DOHH2 (cell line): ENCODE measurements at regions not wholly inside any gene's neighbourhood (a gene's known extent, or its start where the extent isn't known, plus 50 kb on each side); places are given as distances from the start of the nearest gene placed in this dataset.

ENCODE experiments used
- H3F3A ChIP-seq: fragments of 200-600 bp; sonication (generic), shearing (Covaris generic); 2 replicates; pipeline ENCODE4 v1.6.0; 2016; ENCODE audit warnings: antibody characterized with exemption, mild to moderate bottlenecking; ENCODE audit not compliant: control insufficient read depth, insufficient read depth
- H3K27ac ChIP-seq: fragments of 200-600 bp; sonication (generic); 2 replicates; pipeline ENCODE4 v1.5.1; 2014; ENCODE audit warnings: low read depth, mild to moderate bottlenecking, low read length, moderate library complexity
- H3K27me3 ChIP-seq: fragments of 200-600 bp; sonication (generic); 2 replicates; pipeline ENCODE4 v1.6.1; 2014; ENCODE audit warnings: mild to moderate bottlenecking, low read length, mixed read lengths; ENCODE audit not compliant: control insufficient read depth
- H3K36me3 ChIP-seq: fragments of 200-600 bp; sonication (generic); 2 replicates; pipeline ENCODE4 v1.6.1; 2014; ENCODE audit warnings: mild to moderate bottlenecking, low read length, moderate library complexity, mixed read lengths; ENCODE audit not compliant: control insufficient read depth
- H3K4me1 ChIP-seq: fragments of 200-600 bp; sonication (generic); 2 replicates; pipeline ENCODE4 v1.6.1; 2014; ENCODE audit warnings: mild to moderate bottlenecking, low read length, mixed read lengths; ENCODE audit not compliant: control insufficient read depth
- H3K4me2 ChIP-seq: fragments of 200-600 bp; sonication (generic); 2 replicates; pipeline ENCODE4 v1.6.0; 2014; ENCODE audit warnings: mild to moderate bottlenecking, low read length, moderate library complexity
- H3K4me3 ChIP-seq: fragments of 200-600 bp; sonication (generic); 2 replicates; pipeline ENCODE4 v1.5.1; 2014; ENCODE audit warnings: mild to moderate bottlenecking, low read length, mixed read lengths
- H3K79me2 ChIP-seq: fragments of 200-600 bp; sonication (generic); 2 replicates; pipeline ENCODE4 v1.6.1; 2014; ENCODE audit warnings: mild to moderate bottlenecking, low read length, mixed read lengths; ENCODE audit not compliant: control insufficient read depth
- H3K9me2 ChIP-seq: fragments of 200-600 bp; sonication (generic); replicated peaks from 2 replicates; pipeline ENCODE4 v1.6.1; 2014; ENCODE audit warnings: mild to moderate bottlenecking, low read length, mixed read lengths; ENCODE audit not compliant: control insufficient read depth
- H3K9me3 ChIP-seq: fragments of 200-600 bp; sonication (generic); 2 replicates; pipeline ENCODE4 v1.6.1; 2014; ENCODE audit warnings: antibody characterized with exemption, low read length, mixed read lengths; ENCODE audit not compliant: control insufficient read depth, insufficient read depth
- H4K20me1 ChIP-seq: fragments of 200-600 bp; sonication (generic); 2 replicates; pipeline ENCODE4 v1.6.0; 2014; ENCODE audit warnings: low read depth, mild to moderate bottlenecking, antibody characterized with exemption, low read length, moderate library complexity; ENCODE audit not compliant: control insufficient read depth, insufficient read depth
- EZH2phosphoT487 ChIP-seq: fragments of 200-600 bp; sonication (generic); IDR thresholded peaks from 2 replicates; pipeline ENCODE4 v1.6.1; 2017; ENCODE audit warnings: borderline replicate concordance, mild to moderate bottlenecking, antibody characterized with exemption, low read length, moderate library complexity, mixed read lengths
- TF ChIP-seq, protein P1 (sequence below): fragments of 200-600 bp; sonication (generic); IDR thresholded peaks from one replicate; pipeline ENCODE4 v1.5.1; 2014; ENCODE audit warnings: antibody characterized with exemption, mild to moderate bottlenecking, low read depth, low read length; ENCODE audit not compliant: poor library complexity, severe bottlenecking

DNA sequence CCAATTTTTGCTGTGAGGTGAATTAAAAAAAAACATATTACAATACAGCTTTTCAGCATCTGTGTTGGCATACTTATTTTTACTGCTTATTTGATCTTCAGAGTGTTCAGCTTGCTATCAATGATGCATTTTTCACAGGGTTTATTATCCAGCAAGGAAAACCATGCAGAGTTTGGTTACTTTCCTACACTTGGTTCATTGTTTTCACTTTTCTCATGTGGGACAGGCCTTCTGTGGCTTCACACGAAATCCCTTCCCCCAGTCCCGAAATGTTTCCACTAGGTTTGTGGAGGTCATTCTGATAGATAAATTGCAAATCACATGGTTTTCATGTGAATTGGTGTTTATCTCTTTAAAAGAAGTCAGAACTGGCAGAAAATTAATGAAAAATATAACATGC is 205.8 kb downstream of the SPCS3 start:
- Histone ChIP-seq H3K9me2 (no peaks in the 10 kb centered on the region), H3K27me3 (no peaks in the 10 kb centered on the region; the same call in 1 of the 2 replicates), H3K4me2 (no peak overlapping the region), H3K4me1 (no peaks in the 10 kb centered on the region), H3K27ac (no peak overlapping the region), H3K36me3 (no peaks in the 10 kb centered on the region), H3K79me2 (no peaks in the 10 kb centered on the region), H4K20me1 (no peaks in the 10 kb centered on the region), H3K9me3 (no peaks in the 10 kb centered on the region), H3K4me3 (no peak overlapping the region), H3F3A (no peaks in the 10 kb centered on the region)
- TF ChIP-seq, protein P1, sequence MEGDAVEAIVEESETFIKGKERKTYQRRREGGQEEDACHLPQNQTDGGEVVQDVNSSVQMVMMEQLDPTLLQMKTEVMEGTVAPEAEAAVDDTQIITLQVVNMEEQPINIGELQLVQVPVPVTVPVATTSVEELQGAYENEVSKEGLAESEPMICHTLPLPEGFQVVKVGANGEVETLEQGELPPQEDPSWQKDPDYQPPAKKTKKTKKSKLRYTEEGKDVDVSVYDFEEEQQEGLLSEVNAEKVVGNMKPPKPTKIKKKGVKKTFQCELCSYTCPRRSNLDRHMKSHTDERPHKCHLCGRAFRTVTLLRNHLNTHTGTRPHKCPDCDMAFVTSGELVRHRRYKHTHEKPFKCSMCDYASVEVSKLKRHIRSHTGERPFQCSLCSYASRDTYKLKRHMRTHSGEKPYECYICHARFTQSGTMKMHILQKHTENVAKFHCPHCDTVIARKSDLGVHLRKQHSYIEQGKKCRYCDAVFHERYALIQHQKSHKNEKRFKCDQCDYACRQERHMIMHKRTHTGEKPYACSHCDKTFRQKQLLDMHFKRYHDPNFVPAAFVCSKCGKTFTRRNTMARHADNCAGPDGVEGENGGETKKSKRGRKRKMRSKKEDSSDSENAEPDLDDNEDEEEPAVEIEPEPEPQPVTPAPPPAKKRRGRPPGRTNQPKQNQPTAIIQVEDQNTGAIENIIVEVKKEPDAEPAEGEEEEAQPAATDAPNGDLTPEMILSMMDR = no peak
- no peak for TF ChIP-seq EZH2phosphoT487

- Histone ChIP-seq H4K20me1 (no peaks in the 10 kb centered on the region), H3K4me3 (no peak overlapping the region), H3K79me2 (no peaks in the 10 kb centered on the region), H3K27me3 (no peaks in the 10 kb centered on the region; the same call in 1 of the 2 replicates), H3F3A (no peaks in the 10 kb centered on the region), H3K9me3 (no peaks in the 10 kb centered on the region), H3K4me1 (no peaks in the 10 kb centered on the region), H3K9me2 (no peaks in the 10 kb centered on the region), H3K36me3 (no peaks in the 10 kb centered on the region), H3K27ac (no peak overlapping the region), H3K4me2 (no peak overlapping the region)
- TF ChIP-seq, protein P1 = no peak
Measured at GRCh38 chr4:176526704-176527103, 206.9 kb downstream of the SPCS3 start.

GRCh38 chr4:176529574-176529973 is 209.8 kb downstream of the SPCS3 start:
- Histone ChIP-seq H3K79me2 (no peaks in the 10 kb centered on the region), H3K27me3 (no peaks in the 10 kb centered on the region; the same call in 1 of the 2 replicates), H3K4me3 (no peak overlapping the region), H3F3A (no peaks in the 10 kb centered on the region), H3K4me2 (no peak overlapping the region), H3K36me3 (no peaks in the 10 kb centered on the region), H3K4me1 (no peaks in the 10 kb centered on the region), H3K9me2 (no peaks in the 10 kb centered on the region), H3K27ac (no peak overlapping the region), H3K9me3 (no peaks in the 10 kb centered on the region), H4K20me1 (no peaks in the 10 kb centered on the region)
- TF ChIP-seq, protein P1 = no peak
- TF ChIP-seq EZH2phosphoT487 = no peak

DNA sequence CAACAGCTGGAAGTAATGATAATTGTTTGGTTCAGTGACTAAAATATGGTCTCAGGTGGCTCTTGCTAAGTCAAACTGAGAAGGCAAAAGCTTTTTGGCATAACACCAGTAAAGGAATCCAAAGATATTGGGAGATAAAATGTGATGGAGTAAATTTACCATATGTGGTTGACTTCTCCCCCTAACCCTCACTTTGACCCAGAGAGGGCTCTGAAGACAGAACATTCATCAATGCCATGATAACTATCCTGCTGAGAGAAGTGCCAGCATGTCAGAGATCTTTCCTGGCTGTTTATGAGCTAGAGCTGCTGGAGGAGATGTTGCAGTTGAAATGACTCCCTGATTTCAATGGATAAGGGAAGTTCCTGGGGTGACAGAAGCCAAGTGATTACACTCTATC is 213.4 kb downstream of the SPCS3 start:
- Histone ChIP-seq H3K9me3 (no peaks in the 10 kb centered on the region), H3F3A (no peaks in the 10 kb centered on the region), H3K4me2 (no peak overlapping the region), H3K9me2 (no peaks in the 10 kb centered on the region), H3K79me2 (no peaks in the 10 kb centered on the region), H3K4me3 (no peak overlapping the region), H3K4me1 (no peaks in the 10 kb centered on the region), H3K27ac (no peak overlapping the region), H3K27me3 (no peaks in the 10 kb centered on the region), H3K36me3 (no peaks in the 10 kb centered on the region), H4K20me1 (no peaks in the 10 kb centered on the region)
- TF ChIP-seq EZH2phosphoT487 = no peak
- TF ChIP-seq, protein P1 = no peak
